ENCODE measurements at regions not wholly inside any gene's neighbourhood (a gene's known extent, or its start where the extent isn't known, plus 50 kb on each side); places are given as distances from the start of the nearest gene placed in this dataset.

DNA sequence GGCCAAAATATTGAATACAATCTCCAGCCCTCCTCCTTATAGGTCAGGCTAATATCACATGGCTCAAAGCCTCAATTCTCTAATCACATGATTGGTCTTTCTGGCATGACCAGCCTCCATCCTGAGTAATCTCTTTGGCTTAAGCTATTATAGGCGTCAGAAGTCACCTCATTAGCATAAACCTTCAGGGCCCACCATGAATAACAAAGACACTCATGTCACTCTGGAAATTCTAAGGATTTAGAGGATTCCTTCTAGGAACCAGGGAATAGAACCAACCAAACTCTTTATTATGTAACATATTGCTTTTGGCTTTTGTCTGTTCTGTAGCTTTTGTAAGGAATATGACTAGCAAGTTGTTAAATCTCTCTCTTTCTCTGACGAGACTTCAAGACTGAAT, 109.2 kb upstream of the IGFBP7 start:
- DNase-seq (ENCODE audit: low read depth, low spot score) (no peak), ATAC-seq (no peak)
- intact Hi-C loops (cut with micrococcal nuclease; ENCODE audit: unreplicated experiment) (no loop called here), in situ Hi-C loops (cut with HindIII; ENCODE audit: low pct_unique_long_range_greater_than_20kb, low sequenced_read_pairs) (no loop called here)
- H3K27ac ChIP-seq (ENCODE audit: low read length), result no peak overlapping the region
- ChIA-PET POLR2A (no interaction called here), CTCF (no interaction called here)
- no peaks in the 10 kb centered on the region for H3K9me3 ChIP-seq (ENCODE audit: control insufficient read depth, insufficient read depth, low read depth, low read length)
- H3K27me3 ChIP-seq (ENCODE audit: control insufficient read depth, insufficient read depth, low read length), result no peaks in the 10 kb centered on the region
- H3K4me3 ChIP-seq (ENCODE audit: low read depth in 2 of 2, low read length in 2 of 2), result no peak overlapping the region
- TF ChIP-seq, protein P1, sequence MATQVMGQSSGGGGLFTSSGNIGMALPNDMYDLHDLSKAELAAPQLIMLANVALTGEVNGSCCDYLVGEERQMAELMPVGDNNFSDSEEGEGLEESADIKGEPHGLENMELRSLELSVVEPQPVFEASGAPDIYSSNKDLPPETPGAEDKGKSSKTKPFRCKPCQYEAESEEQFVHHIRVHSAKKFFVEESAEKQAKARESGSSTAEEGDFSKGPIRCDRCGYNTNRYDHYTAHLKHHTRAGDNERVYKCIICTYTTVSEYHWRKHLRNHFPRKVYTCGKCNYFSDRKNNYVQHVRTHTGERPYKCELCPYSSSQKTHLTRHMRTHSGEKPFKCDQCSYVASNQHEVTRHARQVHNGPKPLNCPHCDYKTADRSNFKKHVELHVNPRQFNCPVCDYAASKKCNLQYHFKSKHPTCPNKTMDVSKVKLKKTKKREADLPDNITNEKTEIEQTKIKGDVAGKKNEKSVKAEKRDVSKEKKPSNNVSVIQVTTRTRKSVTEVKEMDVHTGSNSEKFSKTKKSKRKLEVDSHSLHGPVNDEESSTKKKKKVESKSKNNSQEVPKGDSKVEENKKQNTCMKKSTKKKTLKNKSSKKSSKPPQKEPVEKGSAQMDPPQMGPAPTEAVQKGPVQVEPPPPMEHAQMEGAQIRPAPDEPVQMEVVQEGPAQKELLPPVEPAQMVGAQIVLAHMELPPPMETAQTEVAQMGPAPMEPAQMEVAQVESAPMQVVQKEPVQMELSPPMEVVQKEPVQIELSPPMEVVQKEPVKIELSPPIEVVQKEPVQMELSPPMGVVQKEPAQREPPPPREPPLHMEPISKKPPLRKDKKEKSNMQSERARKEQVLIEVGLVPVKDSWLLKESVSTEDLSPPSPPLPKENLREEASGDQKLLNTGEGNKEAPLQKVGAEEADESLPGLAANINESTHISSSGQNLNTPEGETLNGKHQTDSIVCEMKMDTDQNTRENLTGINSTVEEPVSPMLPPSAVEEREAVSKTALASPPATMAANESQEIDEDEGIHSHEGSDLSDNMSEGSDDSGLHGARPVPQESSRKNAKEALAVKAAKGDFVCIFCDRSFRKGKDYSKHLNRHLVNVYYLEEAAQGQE (IDR thresholded peaks at IDR 0.05; ENCODE audit: insufficient read depth in 1 of 2, low read depth in 2 of 2, low read length in 1 of 2), result no peak
- TF ChIP-seq SIN3A (IDR thresholded peaks at IDR 0.05; ENCODE audit: borderline replicate concordance, insufficient read depth, low read depth, low read length), result no peak
- no peak for TF ChIP-seq TCF7L2 (IDR thresholded peaks at IDR 0.05; ENCODE audit: low read depth, low read length)
- TF ChIP-seq, protein P2, sequence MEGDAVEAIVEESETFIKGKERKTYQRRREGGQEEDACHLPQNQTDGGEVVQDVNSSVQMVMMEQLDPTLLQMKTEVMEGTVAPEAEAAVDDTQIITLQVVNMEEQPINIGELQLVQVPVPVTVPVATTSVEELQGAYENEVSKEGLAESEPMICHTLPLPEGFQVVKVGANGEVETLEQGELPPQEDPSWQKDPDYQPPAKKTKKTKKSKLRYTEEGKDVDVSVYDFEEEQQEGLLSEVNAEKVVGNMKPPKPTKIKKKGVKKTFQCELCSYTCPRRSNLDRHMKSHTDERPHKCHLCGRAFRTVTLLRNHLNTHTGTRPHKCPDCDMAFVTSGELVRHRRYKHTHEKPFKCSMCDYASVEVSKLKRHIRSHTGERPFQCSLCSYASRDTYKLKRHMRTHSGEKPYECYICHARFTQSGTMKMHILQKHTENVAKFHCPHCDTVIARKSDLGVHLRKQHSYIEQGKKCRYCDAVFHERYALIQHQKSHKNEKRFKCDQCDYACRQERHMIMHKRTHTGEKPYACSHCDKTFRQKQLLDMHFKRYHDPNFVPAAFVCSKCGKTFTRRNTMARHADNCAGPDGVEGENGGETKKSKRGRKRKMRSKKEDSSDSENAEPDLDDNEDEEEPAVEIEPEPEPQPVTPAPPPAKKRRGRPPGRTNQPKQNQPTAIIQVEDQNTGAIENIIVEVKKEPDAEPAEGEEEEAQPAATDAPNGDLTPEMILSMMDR (IDR thresholded peaks at IDR 0.05), result no peak
- TF ChIP-seq POLR2AphosphoS5 (IDR thresholded peaks at IDR 0.05; ENCODE audit: low read depth, low read length), result no peak
- H3K4me1 ChIP-seq (ENCODE audit: control insufficient read depth, insufficient read depth, low read length), result no peaks in the 10 kb centered on the region
- no TSS peak for BruUV-seq (replicated peaks)
- no peaks in the 10 kb centered on the region for H3K36me3 ChIP-seq (ENCODE audit: control insufficient read depth, insufficient read depth, low read length)

DNA sequence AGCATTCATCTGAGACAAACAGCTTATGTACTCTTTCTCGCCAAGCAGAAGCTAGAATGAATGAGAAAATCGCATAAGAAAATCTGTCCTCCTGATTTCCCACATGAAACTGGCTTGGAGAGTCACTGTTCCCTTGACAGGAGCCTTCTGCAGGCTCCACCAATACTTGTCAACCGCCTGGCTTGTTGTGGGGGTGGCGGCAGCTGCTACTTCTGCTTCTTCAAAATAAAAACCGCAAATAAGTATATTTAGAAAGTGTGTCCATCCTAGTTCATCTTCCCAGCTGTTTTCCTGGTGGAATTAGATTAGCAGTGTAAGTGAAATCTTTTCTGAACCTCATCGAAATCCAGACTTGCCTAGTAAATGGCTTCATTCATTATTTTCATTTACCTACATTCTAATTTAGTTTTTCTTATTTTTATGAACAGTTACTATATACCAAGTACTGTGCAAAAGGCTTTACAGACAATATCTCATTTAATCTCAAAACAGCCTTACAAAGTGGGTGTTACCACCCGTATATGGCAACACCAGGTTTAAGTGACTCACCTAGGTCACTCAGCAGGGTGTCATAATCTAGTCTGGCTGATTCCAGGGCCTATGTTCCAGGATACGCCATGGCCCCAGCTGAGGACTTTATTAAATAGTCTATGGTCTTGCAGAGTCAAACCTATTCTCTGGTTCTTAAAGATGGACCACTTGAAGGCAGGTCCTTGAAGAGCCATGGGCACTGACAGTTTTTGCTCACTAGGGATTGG, 104.6 kb upstream of the IGFBP7 start:
- Histone ChIP-seq H3K4me1 (ENCODE audit: control insufficient read depth, insufficient read depth, low read length) (no peaks in the 10 kb centered on the region), H3K9me3 (ENCODE audit: control insufficient read depth, insufficient read depth, low read depth, low read length) (no peaks in the 10 kb centered on the region), H3K27ac (ENCODE audit: low read length) (no peak overlapping the region), H3K27me3 (ENCODE audit: control insufficient read depth, insufficient read depth, low read length) (no peaks in the 10 kb centered on the region), H3K4me3 (ENCODE audit: low read depth in 2 of 2, low read length in 2 of 2) (no peak overlapping the region), H3K36me3 (ENCODE audit: control insufficient read depth, insufficient read depth, low read length) (no peaks in the 10 kb centered on the region)
- ChIA-PET POLR2A (no interaction called here), CTCF (interaction anchor here (0.6 kb wide), 1 partner anchor 13 kb away, joined by 6 read pairs; no protein-coding TSS in a partner anchor)
- in situ Hi-C loops (cut with HindIII; ENCODE audit: low pct_unique_long_range_greater_than_20kb, low sequenced_read_pairs), result no loop called here
- TF ChIP-seq, protein P1 (IDR thresholded peaks at IDR 0.05; ENCODE audit: insufficient read depth in 1 of 2, low read depth in 2 of 2, low read length in 1 of 2), result no peak
- TF ChIP-seq SIN3A (IDR thresholded peaks at IDR 0.05; ENCODE audit: borderline replicate concordance, insufficient read depth, low read depth, low read length) (no peak), TCF7L2 (IDR thresholded peaks at IDR 0.05; ENCODE audit: low read depth, low read length) (no peak), POLR2AphosphoS5 (IDR thresholded peaks at IDR 0.05; ENCODE audit: low read depth, low read length) (no peak)
- TF ChIP-seq, protein P2 (IDR thresholded peaks at IDR 0.05), result no peak
- intact Hi-C loops (cut with micrococcal nuclease; ENCODE audit: unreplicated experiment), result no loop called here
- no TSS peak for BruUV-seq (replicated peaks)
- no peak for DNase-seq (ENCODE audit: low read depth, low spot score)
- no peak for ATAC-seq
